CD4-positive, alpha-beta T cell (primary cell): ENCODE measurements at regions not wholly inside any gene's neighbourhood (a gene's known extent, or its start where the extent isn't known, plus 50 kb on each side); places are given as distances from the start of the nearest gene placed in this dataset.

Source experiments
- ATAC-seq: fragments of 200-7000 bp; cut with Tn5 transposase; one replicate; pipeline ENCODE4 v1.10.0; 2022; ENCODE audit warnings: mild to moderate bottlenecking; ENCODE audit not compliant: poor library complexity
- CTCF ChIA-PET: fragments of 350-600 bp; sonication (Branson Sonifier 250); formaldehyde crosslinking; loops from one replicate; lab custom pipeline; 2021; ENCODE audit warnings: antibody characterized with exemption, inconsistent platforms; lab: Charles Lee
- POLR2A ChIA-PET: fragments of 350-600 bp; sonication (Branson Sonifier 250); formaldehyde crosslinking; loops from one replicate; lab custom pipeline; 2021; ENCODE audit warnings: antibody characterized with exemption, inconsistent platforms; lab: Charles Lee
- DNase-seq, 14 experiments: peaks; one replicate each; pipeline ENCODE4 v3.0.0-alpha.2; 2013 to 2020; ENCODE audit warnings: mixed read lengths in 2 of 14
- H3K27ac ChIP-seq, 2 donors: one replicate each; pipeline versions ENCODE4 v1.5.1 to v1.7.0; 2013; ENCODE audit warnings: low read length in 2 of 2, low read depth in 1 of 2, mild to moderate bottlenecking in 1 of 2
- H3K27me3 ChIP-seq, 2 experiments: 1 replicate in 1 of 2; 2 replicates in 1 of 2; pipeline versions ENCODE4 v1.6.1 to v1.7.0; 2013; ENCODE audit warnings: low read length in 2 of 2, control low read depth in 1 of 2, mild to moderate bottlenecking in 1 of 2, moderate library complexity in 1 of 2; ENCODE audit not compliant: insufficient read depth in 2 of 2, control insufficient read depth in 1 of 2
- H3K36me3 ChIP-seq: one replicate; pipeline ENCODE4 v1.6.1; 2013; ENCODE audit warnings: low read length, control low read depth; ENCODE audit not compliant: insufficient read depth
- H3K4me1 ChIP-seq: one replicate; pipeline ENCODE4 v1.6.1; 2013; ENCODE audit warnings: low read length, control low read depth; ENCODE audit not compliant: insufficient read depth
- H3K4me3 ChIP-seq: one replicate; pipeline ENCODE4 v1.5.1; 2013; ENCODE audit warnings: mild to moderate bottlenecking, low read length, moderate library complexity
- H3K9me3 ChIP-seq, 2 experiments: 1 replicate in 1 of 2; 2 replicates in 1 of 2; pipeline versions ENCODE4 v1.6.1 to v1.7.0; 2013; ENCODE audit warnings: low read length in 2 of 2, mild to moderate bottlenecking in 2 of 2, control low read depth in 1 of 2, moderate library complexity in 1 of 2; ENCODE audit not compliant: control insufficient read depth in 1 of 2, insufficient read depth in 1 of 2
- H3K27ac Mint-ChIP-seq: one replicate; pipeline ENCODE4 v1.8.0; 2020; ENCODE audit warnings: mixed read lengths
- H3K27me3 Mint-ChIP-seq: one replicate; pipeline ENCODE4 v1.8.0; 2021; ENCODE audit warnings: mixed read lengths
- H3K36me3 Mint-ChIP-seq: one replicate; pipeline ENCODE4 v1.8.0; 2021; ENCODE audit warnings: low read depth, mixed read lengths
- H3K4me1 Mint-ChIP-seq: one replicate; pipeline ENCODE4 v1.8.0; 2021; ENCODE audit warnings: low read depth, mixed read lengths
- H3K4me3 Mint-ChIP-seq: one replicate; pipeline ENCODE4 v1.8.0; 2020; ENCODE audit warnings: mild to moderate bottlenecking, mixed read lengths
- H3K9me3 Mint-ChIP-seq: one replicate; pipeline ENCODE4 v1.8.0; 2020; ENCODE audit warnings: mixed read lengths
- CTCF ChIP-seq: fragments of 200-600 bp; IDR thresholded peaks from one replicate; pipeline ENCODE4 v1.8.0; 2022; ENCODE audit warnings: antibody characterized with exemption, mild to moderate bottlenecking
- intact Hi-C, 2 experiments: fragments of 100-400 bp; cut with DNase I in 1 of 2; cut with micrococcal nuclease in 1 of 2; formaldehyde crosslinking; loops; one replicate each; pipeline versions ENCODE4 v1.15.1 to v1.9.0; 2023 to 2025; cut with DNase I, micrococcal nuclease

- H3K4me3 Mint-ChIP-seq = no peak overlapping the region
- peaks cover 4% of the 10 kb centered on the region for H3K27me3 Mint-ChIP-seq
- H3K4me1 Mint-ChIP-seq = no peaks in the 10 kb centered on the region
- ATAC-seq (no peak), DNase-seq (no peak)
- Histone ChIP-seq H3K27ac (no peak overlapping the region), H3K4me3 (no peak overlapping the region), H3K4me1 (no peaks in the 10 kb centered on the region), H3K27me3 (no peaks in the 10 kb centered on the region), H3K9me3 (no peaks in the 10 kb centered on the region), H3K36me3 (no peaks in the 10 kb centered on the region)
- TF ChIP-seq CTCF = no peak
- H3K9me3 Mint-ChIP-seq = no peaks in the 10 kb centered on the region
- CTCF ChIA-PET = no interaction called here
- POLR2A ChIA-PET = no interaction called here
- intact Hi-C loops = no loop called here
- no peak overlapping the region for H3K27ac Mint-ChIP-seq
- no peaks in the 10 kb centered on the region for H3K36me3 Mint-ChIP-seq
These were observed 51.9 kb upstream of the SMCO2 start for GRCh38 chr12:27394676-27395075.

DNA sequence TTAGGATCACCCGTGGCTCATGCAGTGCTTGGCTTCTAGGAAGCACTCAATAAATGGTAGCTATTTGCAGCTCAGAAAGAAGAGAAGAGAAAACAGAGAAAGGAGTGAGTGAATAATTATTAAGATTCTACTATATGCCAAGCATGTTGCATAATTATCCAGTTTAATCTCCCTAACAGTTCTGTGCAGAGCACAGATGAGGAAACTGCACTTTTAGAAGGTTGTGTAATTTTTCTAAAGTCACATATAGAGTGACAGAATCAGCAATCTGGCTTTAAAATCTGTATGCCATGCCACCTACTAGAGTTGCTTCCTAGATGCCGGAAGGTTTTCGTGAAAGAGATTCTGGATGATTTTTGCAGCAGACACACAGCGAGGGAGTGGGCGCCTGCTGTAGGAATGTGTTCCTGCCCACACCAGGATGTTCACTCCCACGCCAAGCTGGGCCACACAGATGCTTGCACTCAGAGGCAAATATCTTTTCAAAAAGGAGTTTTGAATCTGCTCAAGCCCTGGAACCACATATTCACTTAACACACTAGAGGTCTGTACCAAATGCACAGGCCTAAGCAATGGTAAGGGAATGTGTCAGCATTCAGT is 50.2 kb upstream of the SMCO2 start:
- Histone ChIP-seq H3K9me3 (no peaks in the 10 kb centered on the region), H3K27ac (no peak overlapping the region), H3K4me1 (no peaks in the 10 kb centered on the region), H3K27me3 (no peaks in the 10 kb centered on the region), H3K36me3 (no peaks in the 10 kb centered on the region), H3K4me3 (no peak overlapping the region)
- POLR2A ChIA-PET = no interaction called here
- Mint-ChIP-seq H3K4me3 (no peak overlapping the region), H3K36me3 (no peaks in the 10 kb centered on the region), H3K27ac (no peak overlapping the region), H3K4me1 (no peaks in the 10 kb centered on the region), H3K9me3 (no peaks in the 10 kb centered on the region), H3K27me3 (peaks cover 4% of the 10 kb centered on the region)
- no peak for ATAC-seq
- no peak for TF ChIP-seq CTCF
- DNase-seq = no peak
- CTCF ChIA-PET = no interaction called here
- intact Hi-C loops = no loop called here
